Ishikawa (cell line): ENCODE measurements at regions not wholly inside any gene's neighbourhood (a gene's known extent, or its start where the extent isn't known, plus 50 kb on each side); places are given as distances from the start of the nearest gene placed in this dataset.

ENCODE experiments used
- EGR1 ChIP-seq: IDR thresholded peaks from 2 replicates; pipeline ENCODE4 v1.6.1; 2012
- EP300 ChIP-seq: IDR thresholded peaks from 2 replicates; pipeline ENCODE4 v1.6.1; 2012; ENCODE audit warnings: borderline replicate concordance
- FOXM1 ChIP-seq: IDR thresholded peaks from 2 replicates; pipeline ENCODE4 v1.6.1; 2012; ENCODE audit warnings: low read depth, borderline replicate concordance
- TCF12 ChIP-seq: IDR thresholded peaks from 2 replicates; pipeline ENCODE4 v1.6.1; 2012; ENCODE audit warnings: low read depth
- TF ChIP-seq, protein P1 (sequence below): IDR thresholded peaks from 2 replicates; pipeline ENCODE4 v1.6.1; 2012

- TF ChIP-seq EP300 (no peak), EGR1 (no peak), FOXM1 (no peak), TCF12 (no peak)
- TF ChIP-seq, protein P1, sequence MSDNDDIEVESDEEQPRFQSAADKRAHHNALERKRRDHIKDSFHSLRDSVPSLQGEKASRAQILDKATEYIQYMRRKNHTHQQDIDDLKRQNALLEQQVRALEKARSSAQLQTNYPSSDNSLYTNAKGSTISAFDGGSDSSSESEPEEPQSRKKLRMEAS, result no peak
These were observed 205.1 kb upstream of the FAM98A start for GRCh38 chr2:33804155-33804554.
